Fibroblast of skin of right quadriceps (primary cell): ENCODE measurements at regions not wholly inside any gene's neighbourhood (a gene's known extent, or its start where the extent isn't known, plus 50 kb on each side); places are given as distances from the start of the nearest gene placed in this dataset.

Source experiments
- DNase-seq: peaks from one replicate; pipeline ENCODE4 v3.0.0-alpha.2; 2013

- DNase-seq, result no peak
Measured at GRCh38 chr12:125944446-125944845, 879.2 kb downstream of the AACS start.

GRCh38 chr12:125949471-125949870 is 884.2 kb downstream of the AACS start:
- no peak for DNase-seq

GRCh38 chr12:125954362-125954761 is 889.1 kb downstream of the AACS start:
- no peak for DNase-seq

GRCh38 chr12:125956186-125956585 is 891.0 kb downstream of the AACS start:
- no peak for DNase-seq

GRCh38 chr12:125966641-125967040 is 901.4 kb downstream of the AACS start:
- no peak for DNase-seq

GRCh38 chr12:125968413-125968812 is 903.2 kb downstream of the AACS start:
- no peak for DNase-seq

GRCh38 chr12:125971981-125972380 is 906.7 kb downstream of the AACS start:
- no peak for DNase-seq

- no peak for DNase-seq
Measured at GRCh38 chr12:125978286-125978685, 913.1 kb downstream of the AACS start.

- DNase-seq, result no peak
Measured at GRCh38 chr12:125981610-125982253, 916.5 kb downstream of the AACS start.

- no peak for DNase-seq
Measured at GRCh38 chr12:125983094-125983783, 918.0 kb downstream of the AACS start.

- DNase-seq, result no peak
Measured at GRCh38 chr12:125983784-125984500, 918.7 kb downstream of the AACS start.

GRCh38 chr12:125988545-125988944 is 923.3 kb downstream of the AACS start:
- DNase-seq, result no peak

GRCh38 chr12:125989696-125990095 is 924.5 kb downstream of the AACS start:
- DNase-seq, result no peak

- no peak for DNase-seq
Measured at GRCh38 chr12:125996443-125996842, 931.2 kb downstream of the AACS start.

- no peak for DNase-seq
Measured at GRCh38 chr12:125999628-126000027, 934.4 kb downstream of the AACS start.

GRCh38 chr12:126019385-126019784 is 954.1 kb downstream of the AACS start:
- DNase-seq, result no peak

GRCh38 chr12:126021675-126022074 is 956.4 kb downstream of the AACS start:
- DNase-seq, result no peak

- no peak for DNase-seq
Measured at GRCh38 chr12:126027825-126028224, 962.6 kb downstream of the AACS start.

- DNase-seq, result no peak
Measured at GRCh38 chr12:126030573-126030972, 965.3 kb downstream of the AACS start.

- no peak for DNase-seq
Measured at GRCh38 chr12:126033751-126034150, 968.5 kb downstream of the AACS start.

- DNase-seq, result no peak
Measured at GRCh38 chr12:126036348-126036747, 971.1 kb downstream of the AACS start.

- no peak for DNase-seq
Measured at GRCh38 chr12:126038434-126038833, 973.2 kb downstream of the AACS start.

GRCh38 chr12:126040307-126040706 is 975.1 kb downstream of the AACS start:
- no peak for DNase-seq

- DNase-seq, result no peak
Measured at GRCh38 chr12:126042286-126042685, 977.1 kb downstream of the AACS start.
